HepG2 (cell line): ENCODE measurements at regions not wholly inside any gene's neighbourhood (a gene's known extent, or its start where the extent isn't known, plus 50 kb on each side); places are given as distances from the start of the nearest gene placed in this dataset.

Source experiments
- ATAC-seq: fragments of 200-7000 bp; cut with Tn5 transposase; 3 replicates; pipeline ENCODE4 v1.9.1; 2020; ENCODE audit warnings: mild to moderate bottlenecking, moderate library complexity
- BruUV-seq: library from RNA; stranded (reverse); fragments of 400-500 nt; replicated peaks from 2 replicates; lab custom pipeline; 2021; lab: Mats Ljungman, UMichigan
- CTCF ChIA-PET: fragments of 300-600 bp; formaldehyde crosslinking; extraction: SDS; loops from one replicate; lab custom pipeline; 2021; ENCODE audit warnings: low total read pairs, inconsistent platforms, low intra/inter-chr PET ratio; lab: Yijun Ruan, JAX
- POLR2A ChIA-PET: fragments of 350-600 bp; sonication (Branson Sonifier 250); formaldehyde crosslinking; loops from one replicate; lab custom pipeline; 2020; ENCODE audit warnings: antibody characterized with exemption, inconsistent platforms; lab: Yijun Ruan, JAX
- DNase-seq: peaks from one replicate; pipeline ENCODE4 v3.0.0-alpha.2; 2015; ENCODE audit warnings: low spot score
- FAIRE-seq: peaks from 3 replicates; lab custom pipeline; 2011; peaks lifted over from hg19 to GRCh38; lab: Jason Lieb, UNC
- H2AFZ ChIP-seq: one replicate; pipeline ENCODE4 v1.6.1; 2011; ENCODE audit warnings: low read length, inconsistent platforms
- H3K27ac ChIP-seq: fragments of 300-600 bp; 3 replicates; pipeline ENCODE4 v1.8.0; 2011; ENCODE audit warnings: mixed run types, mild to moderate bottlenecking, mixed read lengths, low read length, inconsistent platforms; ENCODE audit not compliant: insufficient read depth; ENCODE audit errors: extremely low read length
- H3K27me3 ChIP-seq, 2 experiments: fragments of 200-600 bp in 1 of 2; 2 replicates in 1 of 2; 3 replicates in 1 of 2; pipeline versions ENCODE4 v1.6.0 to v1.8.0; 2011; ENCODE audit warnings: low read length in 2 of 2, mild to moderate bottlenecking in 2 of 2, moderate library complexity in 2 of 2, inconsistent platforms in 1 of 2; ENCODE audit not compliant: insufficient read depth in 2 of 2, control insufficient read depth in 1 of 2
- H3K36me3 ChIP-seq, 2 experiments: fragments of 200-600 bp in 1 of 2; replicated peaks in 1 of 2; 2 replicates in 1 of 2; 3 replicates in 1 of 2; pipeline versions ENCODE4 v1.5.1 to v1.8.0; 2011; ENCODE audit warnings: low read length in 2 of 2, inconsistent platforms in 1 of 2; ENCODE audit not compliant: insufficient read depth in 2 of 2, control insufficient read depth in 1 of 2
- H3K4me1 ChIP-seq: 2 replicates; pipeline ENCODE4 v1.5.1; 2012; ENCODE audit warnings: low read length, inconsistent platforms; ENCODE audit not compliant: insufficient read depth
- H3K4me2 ChIP-seq: 2 replicates; pipeline ENCODE4 v1.6.0; 2011; ENCODE audit warnings: low read depth, low read length, inconsistent platforms
- H3K4me3 ChIP-seq, 3 experiments: fragments of 200-600 bp in 1 of 3; sonication (generic), shearing (Covaris generic) in 1 of 3; replicated peaks in 1 of 3; 2 replicates each; pipeline ENCODE4 v1.5.1; 2011 to 2016; ENCODE audit warnings: low read length in 3 of 3, inconsistent platforms in 2 of 3, low read depth in 2 of 3, mild to moderate bottlenecking in 2 of 3, control low read depth in 1 of 3, mixed read lengths in 1 of 3; ENCODE audit not compliant: insufficient read depth in 1 of 3
- H3K79me2 ChIP-seq: one replicate; pipeline ENCODE4 v1.6.1; 2011; ENCODE audit warnings: low read length, inconsistent platforms; ENCODE audit not compliant: insufficient read depth
- H3K9ac ChIP-seq: 2 replicates; pipeline ENCODE4 v1.6.0; 2011; ENCODE audit warnings: mild to moderate bottlenecking, low read depth, low read length, inconsistent platforms; ENCODE audit not compliant: insufficient read depth
- H3K9me3 ChIP-seq: 2 replicates; pipeline ENCODE4 v1.5.1; 2012; ENCODE audit warnings: mild to moderate bottlenecking, low read length
- H4K20me1 ChIP-seq: 2 replicates; pipeline ENCODE4 v1.6.0; 2011; ENCODE audit warnings: inconsistent platforms, mild to moderate bottlenecking, low read length, moderate library complexity; ENCODE audit not compliant: insufficient read depth
- ERF ChIP-seq: IDR thresholded peaks from 2 replicates; pipeline ENCODE4 v1.6.1; 2018; ENCODE audit warnings: missing biosample characterization, missing genetic modification reagents
- ZBTB2 ChIP-seq: sonication (generic); formaldehyde crosslinking; IDR thresholded peaks from 2 replicates; pipeline ENCODE4 v1.8.0; 2022; ENCODE audit warnings: low read depth, missing genetic modification reagents
- ZXDC ChIP-seq: sonication (generic); formaldehyde crosslinking; IDR thresholded peaks from 2 replicates; pipeline ENCODE4 v1.5.0; 2020; ENCODE audit warnings: mild to moderate bottlenecking, missing genetic modification reagents
- WGBS: methylation state at CpG from one replicate; pipeline ENCODE4 v1.1.6; 2017; ENCODE audit warnings: low lambda C conversion rate; 5-methylcytosine and 5-hydroxymethylcytosine counted together
- in situ Hi-C: cut with HindIII; loops from 2 replicates; pipeline ENCODE4 v1.10.0; 2017; ENCODE audit warnings: low pct_unique_long_range_greater_than_20kb; ENCODE audit not compliant: extremely low pct_ligation_motif_present
- intact Hi-C: fragments of 100-400 bp; cut with micrococcal nuclease; formaldehyde crosslinking; loops from one replicate; pipeline ENCODE4 v1.10.0; 2022; ENCODE audit not compliant: unreplicated experiment

GRCh38 chrX:56382278-56382677 lies 150.1 kb downstream of the KLF8 start:
- WGBS, result 3% methylated on average over 3 of the region's 3 CpGs
- CTCF ChIA-PET, result no interaction called here
- no peaks in the 10 kb centered on the region for H3K27me3 ChIP-seq
- H3K9me3 ChIP-seq, result no peaks in the 10 kb centered on the region
- no peak for ATAC-seq
- no peak overlapping the region for H3K27ac ChIP-seq
- no peak for TF ChIP-seq ERF (CRISPR knock-in tag)
- no peak for TF ChIP-seq ZXDC (CRISPR knock-in tag)
- H3K4me1 ChIP-seq, result no peaks in the 10 kb centered on the region
- POLR2A ChIA-PET, result no interaction called here
- H3K36me3 ChIP-seq, result no peaks in the 10 kb centered on the region
- no peak for DNase-seq
- FAIRE-seq, result no peak
- intact Hi-C loops, result no loop called here
- H2AFZ ChIP-seq, result no peak overlapping the region
- H4K20me1 ChIP-seq, result no peaks in the 10 kb centered on the region
- in situ Hi-C loops, result no loop called here
- no peak overlapping the region for H3K4me3 ChIP-seq
- no peaks in the 10 kb centered on the region for H3K79me2 ChIP-seq
- no peak overlapping the region for H3K9ac ChIP-seq
- no TSS peak for BruUV-seq
- no peak overlapping the region for H3K4me2 ChIP-seq

DNA sequence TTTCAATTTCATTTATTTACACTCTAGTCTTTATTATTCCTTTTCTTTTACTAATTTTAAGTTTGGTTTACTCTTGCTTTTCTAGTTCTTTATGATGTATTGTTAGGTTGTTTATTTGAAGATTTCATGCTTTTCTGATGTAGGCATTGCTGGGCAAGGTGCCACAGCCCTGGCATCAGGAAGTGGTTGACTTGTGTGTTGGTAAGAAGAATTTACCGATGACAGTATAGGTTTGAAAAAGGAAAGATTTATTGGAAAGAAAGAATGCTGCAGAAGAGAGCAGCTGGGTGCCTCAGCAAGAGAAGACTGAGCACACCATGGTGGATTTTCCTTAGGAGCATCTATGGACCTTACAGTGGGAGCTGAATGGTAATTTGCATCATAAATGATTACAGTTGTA lies 153.2 kb downstream of the KLF8 start:
- FAIRE-seq (no peak), ATAC-seq (no peak), DNase-seq (no peak)
- Histone ChIP-seq H3K4me3 (no peak overlapping the region), H3K4me1 (no peaks in the 10 kb centered on the region), H3K27ac (no peak overlapping the region), H3K36me3 (no peaks in the 10 kb centered on the region), H3K9me3 (no peaks in the 10 kb centered on the region), H3K27me3 (no peaks in the 10 kb centered on the region), H2AFZ (no peak overlapping the region), H3K9ac (no peak overlapping the region), H3K79me2 (no peaks in the 10 kb centered on the region), H4K20me1 (no peaks in the 10 kb centered on the region), H3K4me2 (no peak overlapping the region)
- 0% methylated on average over 1 of the region's 1 CpG for WGBS
- BruUV-seq, result no TSS peak
- ChIA-PET POLR2A (no interaction called here), CTCF (no interaction called here)
- intact Hi-C loops, result no loop called here
- TF ChIP-seq ZBTB2 (CRISPR knock-in tag), result no peak
- in situ Hi-C loops, result no loop called here
